T-helper 17 cell (primary cell): ENCODE measurements at regions not wholly inside any gene's neighbourhood (a gene's known extent, or its start where the extent isn't known, plus 50 kb on each side); places are given as distances from the start of the nearest gene placed in this dataset.
"Not testable (repeated sequence)": the region's sequence is repeated elsewhere in the genome, so short reads cannot be mapped to it uniquely, and the experiment has no call there.

Experiments used
- ATAC-seq: fragments of 150-1000 bp; cut with Tn5 transposase; 2 replicates; pipeline ENCODE4 v1.10.0; 2021; ENCODE audit warnings: mild to moderate bottlenecking, moderate library complexity
- DNase-seq, 3 donors: peaks; one replicate each; pipeline versions ENCODE4 v3.0.0 to v3.0.0-alpha.2; 2020 to 2021
- H3K9me3 ChIP-seq: one replicate; pipeline ENCODE4 v1.7.0; 2013; ENCODE audit warnings: low read length, mild to moderate bottlenecking; ENCODE audit not compliant: control insufficient read depth, poor library complexity, severe bottlenecking
- H3K27ac Mint-ChIP-seq: one replicate; pipeline ENCODE4 v1.8.0; 2022; ENCODE audit warnings: mild to moderate bottlenecking, moderate library complexity, mixed read lengths
- H3K27me3 Mint-ChIP-seq: one replicate; pipeline ENCODE4 v1.8.0; 2022; ENCODE audit warnings: mixed read lengths
- H3K36me3 Mint-ChIP-seq: one replicate; pipeline ENCODE4 v1.8.0; 2022; ENCODE audit warnings: low read depth, mixed read lengths
- H3K4me1 Mint-ChIP-seq: one replicate; pipeline ENCODE4 v1.8.0; 2022; ENCODE audit warnings: mild to moderate bottlenecking, mixed read lengths
- H3K4me3 Mint-ChIP-seq: one replicate; pipeline ENCODE4 v1.8.0; 2022; ENCODE audit warnings: mild to moderate bottlenecking, moderate library complexity, mixed read lengths

- no peaks in the 10 kb centered on the region for H3K9me3 ChIP-seq
- Mint-ChIP-seq H3K4me1 (peaks cover 3% of the 10 kb centered on the region), H3K27ac (peak overlapping the region; percentile 4), H3K4me3 (peak overlapping the region; percentile 39), H3K36me3 (peaks cover 2% of the 10 kb centered on the region), H3K27me3 (no peaks in the 10 kb centered on the region)
- no peak for DNase-seq
- ATAC-seq = peak; percentile 82
Measured at GRCh38 chrX:65127842-65128241, 151.6 kb upstream of the ZC4H2 start.

- no peak overlapping the region for H3K27ac Mint-ChIP-seq
- no peaks in the 10 kb centered on the region for H3K27me3 Mint-ChIP-seq
- DNase-seq (no peak), ATAC-seq (no peak)
- no peaks in the 10 kb centered on the region for H3K4me1 Mint-ChIP-seq
- H3K36me3 Mint-ChIP-seq = no peaks in the 10 kb centered on the region
- H3K4me3 Mint-ChIP-seq = no peak overlapping the region
- no peaks in the 10 kb centered on the region for H3K9me3 ChIP-seq
Measured at GRCh38 chrX:65098851-65099250, 122.6 kb upstream of the ZC4H2 start.

GRCh38 chrX:65093658-65094057, 117.4 kb upstream of the ZC4H2 start:
- Mint-ChIP-seq H3K4me3 (no peak overlapping the region), H3K36me3 (peaks cover 6% of the 10 kb centered on the region), H3K4me1 (no peaks in the 10 kb centered on the region), H3K27me3 (no peaks in the 10 kb centered on the region), H3K27ac (no peak overlapping the region)
- no peaks in the 10 kb centered on the region for H3K9me3 ChIP-seq
- DNase-seq (no peak), ATAC-seq (no peak)

GRCh38 chrX:65073233-65073632, 97.0 kb upstream of the ZC4H2 start:
- no peak overlapping the region for H3K4me3 Mint-ChIP-seq
- peaks cover 15% of the 10 kb centered on the region for H3K36me3 Mint-ChIP-seq
- ATAC-seq = no peak

GRCh38 chrX:65072590-65072989, 96.3 kb upstream of the ZC4H2 start:
- ATAC-seq = no peak
- H3K27me3 Mint-ChIP-seq = no peaks in the 10 kb centered on the region
- H3K27ac Mint-ChIP-seq = no peak overlapping the region
- H3K9me3 ChIP-seq = no peaks in the 10 kb centered on the region
- H3K36me3 Mint-ChIP-seq = peaks cover 13% of the 10 kb centered on the region
- DNase-seq = no peak
- no peak overlapping the region for H3K4me3 Mint-ChIP-seq
- no peaks in the 10 kb centered on the region for H3K4me1 Mint-ChIP-seq

More at GRCh38 chrX:65073233-65073632, 97.0 kb upstream of the ZC4H2 start:
- DNase-seq = no peak
- Mint-ChIP-seq H3K4me1 (no peaks in the 10 kb centered on the region), H3K27me3 (no peaks in the 10 kb centered on the region), H3K27ac (no peak overlapping the region)
- no peaks in the 10 kb centered on the region for H3K9me3 ChIP-seq

GRCh38 chrX:65058626-65059025, 82.4 kb upstream of the ZC4H2 start:
- not testable (repeated sequence) for H3K27ac Mint-ChIP-seq, DNase-seq, ATAC-seq, H3K4me3 Mint-ChIP-seq, H3K9me3 ChIP-seq, H3K4me1 Mint-ChIP-seq, H3K27me3 Mint-ChIP-seq
- H3K36me3 Mint-ChIP-seq = peaks cover 16% of the 10 kb centered on the region

- no peaks in the 10 kb centered on the region for H3K4me1 Mint-ChIP-seq
- no peak overlapping the region for H3K27ac Mint-ChIP-seq
- H3K4me3 Mint-ChIP-seq = no peak overlapping the region
- H3K36me3 Mint-ChIP-seq = no peaks in the 10 kb centered on the region
- no peaks in the 10 kb centered on the region for H3K27me3 Mint-ChIP-seq
- no peaks in the 10 kb centered on the region for H3K9me3 ChIP-seq
- DNase-seq (no peak), ATAC-seq (no peak)
Measured at GRCh38 chrX:65045001-65045400, 68.8 kb upstream of the ZC4H2 start.

- H3K9me3 ChIP-seq = no peaks in the 10 kb centered on the region
- DNase-seq (no peak), ATAC-seq (peak; percentile 24)
- H3K4me1 Mint-ChIP-seq = peaks cover 9% of the 10 kb centered on the region
- no peaks in the 10 kb centered on the region for H3K36me3 Mint-ChIP-seq
- no peaks in the 10 kb centered on the region for H3K27me3 Mint-ChIP-seq
- peak overlapping the region; percentile 91 for H3K4me3 Mint-ChIP-seq
- H3K27ac Mint-ChIP-seq = peak overlapping the region; percentile 95
Measured at GRCh38 chrX:65035446-65035770, 59.2 kb upstream of the ZC4H2 start.

- no peaks in the 10 kb centered on the region for H3K9me3 ChIP-seq
- peak within 1 kb of the TSS; percentile 91 for H3K4me3 Mint-ChIP-seq
- peak within 1 kb of the TSS; percentile 95 for H3K27ac Mint-ChIP-seq
- H3K36me3 Mint-ChIP-seq = no peaks in the 10 kb centered on the region
- no peaks in the 10 kb centered on the region for H3K27me3 Mint-ChIP-seq
- peaks cover 9% of the 10 kb centered on the region for H3K4me1 Mint-ChIP-seq
- ATAC-seq (peak; percentile 92), DNase-seq (peak; percentile 53 to 69 (median 68))
Measured at GRCh38 chrX:65034668-65035445, 58.6 kb upstream of the ZC4H2 start, which contains the start of gene ZC3H12B. Gene ZC3H12B (plus strand): TSS chrX:65034826.

GRCh38 chrX:65034292-65034667, 58.0 kb upstream of the ZC4H2 start:
- Mint-ChIP-seq H3K27me3 (no peaks in the 10 kb centered on the region), H3K27ac (peak overlapping the region; percentile 95), H3K36me3 (no peaks in the 10 kb centered on the region), H3K4me3 (peak overlapping the region; percentile 91), H3K4me1 (peaks cover 7% of the 10 kb centered on the region)
- H3K9me3 ChIP-seq = no peaks in the 10 kb centered on the region
- no peak for ATAC-seq
- no peak for DNase-seq
